GM18502 (cell line): ENCODE measurements at regions not wholly inside any gene's neighbourhood (a gene's known extent, or its start where the extent isn't known, plus 50 kb on each side); places are given as distances from the start of the nearest gene placed in this dataset.

Experiments used
- ATAC-seq: cut with Tn5 transposase; IDR thresholded peaks from one replicate; pipeline ENCODE4 v1.9.1; 2021; ENCODE audit warnings: mild to moderate bottlenecking; ENCODE audit not compliant: unreplicated experiment, poor library complexity

- no peak for ATAC-seq
Observed at GRCh38 chr2:555164-555922, 121.9 kb downstream of the TMEM18 start.

DNA sequence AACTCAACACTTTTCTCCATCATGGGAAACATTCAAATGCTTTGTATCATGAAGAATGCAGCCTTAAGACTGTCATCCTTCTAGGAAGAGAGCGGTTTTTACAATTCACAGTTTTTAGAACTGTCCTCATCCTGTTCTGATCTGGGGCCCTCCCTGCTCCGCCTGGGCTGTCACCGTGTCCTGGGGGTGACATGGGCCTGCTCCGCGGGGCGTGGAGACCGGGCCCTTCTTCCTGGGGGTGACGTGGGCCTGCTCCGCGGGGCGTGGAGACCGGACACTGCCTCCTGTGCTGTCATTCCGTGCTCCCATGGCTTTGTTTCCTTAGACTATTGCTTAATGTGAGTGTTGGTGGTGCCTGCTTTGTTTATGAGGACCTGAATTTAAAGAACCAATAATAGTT lies 122.8 kb downstream of the TMEM18 start:
- no peak for ATAC-seq

GRCh38 chr2:552906-553305 lies 124.3 kb downstream of the TMEM18 start:
- ATAC-seq: no peak

GRCh38 chr2:551621-552020 lies 125.6 kb downstream of the TMEM18 start:
- no peak for ATAC-seq

DNA sequence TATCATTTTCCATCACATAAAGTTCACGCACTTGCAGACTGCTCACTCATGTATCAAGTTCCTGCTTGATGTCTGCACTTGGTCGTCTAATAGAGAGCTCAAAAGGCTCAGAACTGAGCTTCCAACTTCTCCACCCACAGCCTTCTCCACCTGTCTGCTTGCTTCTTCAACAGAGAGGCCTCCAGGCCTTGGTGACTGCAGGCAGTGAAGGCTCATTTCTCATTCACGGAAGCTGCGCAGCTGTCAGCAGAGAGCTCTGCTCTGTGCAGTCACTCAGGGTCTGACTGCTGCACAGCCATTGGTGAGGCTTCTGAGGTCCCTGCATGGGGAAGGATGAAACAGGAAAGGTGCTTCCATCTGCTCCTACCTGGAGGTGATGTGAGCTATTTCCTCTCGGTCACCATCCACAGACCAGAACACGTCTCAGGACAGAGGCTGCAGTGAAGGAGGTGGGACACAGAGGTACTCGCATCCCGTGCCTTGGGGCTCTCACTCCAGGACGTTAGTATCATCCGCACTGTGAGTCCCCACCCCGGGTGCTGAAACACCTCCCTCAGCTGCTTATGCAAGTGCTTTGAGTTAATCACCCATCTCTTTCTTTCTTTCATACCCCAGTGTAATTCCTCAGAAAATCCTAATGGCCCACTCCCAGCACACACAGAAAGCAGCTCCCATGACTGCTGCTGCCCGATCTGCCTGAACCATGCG lies 126.2 kb downstream of the TMEM18 start:
- no peak for ATAC-seq

DNA sequence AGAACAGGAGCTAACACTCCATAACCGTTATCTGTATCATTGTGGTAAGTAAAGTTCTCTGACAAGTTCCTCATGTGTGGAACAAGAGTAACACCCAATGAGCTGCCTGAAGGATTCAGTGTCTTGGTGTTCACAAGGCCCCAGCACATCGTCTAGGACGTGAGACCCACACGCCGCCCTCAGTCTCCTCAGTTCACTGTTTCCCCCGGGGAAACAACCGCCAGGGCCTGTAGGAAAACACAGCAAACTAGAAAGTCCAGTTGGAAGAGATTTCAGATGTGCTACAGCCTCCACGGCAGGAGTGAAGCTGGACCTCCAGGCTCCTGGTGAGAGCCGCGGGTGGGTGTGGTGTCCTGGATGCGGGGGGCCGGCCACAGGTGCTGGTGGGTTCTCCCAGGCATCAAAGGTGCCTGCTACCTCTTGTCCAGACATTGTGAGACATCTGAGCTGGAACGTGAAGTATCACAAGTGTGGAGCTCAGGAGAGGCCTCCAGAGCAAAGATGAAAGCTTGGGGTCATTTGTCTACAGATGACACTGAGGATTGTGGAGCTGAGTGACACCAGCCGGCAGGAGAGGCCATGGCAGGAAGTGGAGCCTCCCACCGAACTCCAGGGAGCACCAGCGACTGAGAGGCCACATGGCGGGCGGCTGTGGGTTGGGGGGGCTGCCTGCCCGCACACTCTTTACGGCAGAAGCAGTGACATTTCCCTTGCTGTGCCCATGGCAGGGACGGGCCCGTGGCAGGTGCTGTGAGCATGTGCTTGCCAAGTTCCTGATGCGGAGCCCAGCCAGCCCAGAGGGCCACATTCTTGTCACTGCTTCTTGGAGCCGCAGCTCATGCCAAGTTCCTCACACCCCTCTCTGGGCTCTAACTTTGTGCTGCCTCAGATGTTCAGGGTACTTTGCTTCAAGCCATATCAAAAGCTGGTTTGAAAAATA lies 131.2 kb downstream of the TMEM18 start:
- ATAC-seq: no peak

DNA sequence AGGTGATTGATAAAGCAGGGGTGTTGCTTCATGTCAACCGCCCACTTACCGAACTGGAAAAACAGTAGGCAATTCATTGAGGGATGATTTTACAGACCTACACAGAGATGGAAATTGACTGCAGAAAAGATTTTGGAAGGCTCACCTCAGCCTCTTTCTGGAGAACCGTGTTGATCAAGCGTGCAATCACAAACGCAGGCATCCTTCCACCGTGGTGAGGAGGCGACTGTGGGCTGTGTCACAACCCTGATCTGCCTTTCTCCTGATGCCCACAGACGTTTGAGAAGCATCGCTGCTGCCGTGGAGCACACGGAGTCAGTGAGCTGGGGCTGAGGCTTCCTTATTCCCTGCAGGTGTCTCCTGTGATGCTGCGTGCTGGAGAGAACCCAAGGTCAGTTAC lies 132.0 kb downstream of the TMEM18 start:
- ATAC-seq: no peak

GRCh38 chr2:538646-539045 lies 138.6 kb downstream of the TMEM18 start:
- ATAC-seq: no peak

GRCh38 chr2:535222-535621 lies 142.0 kb downstream of the TMEM18 start:
- ATAC-seq: no peak

GRCh38 chr2:529852-530251 lies 147.4 kb downstream of the TMEM18 start:
- ATAC-seq: no peak

DNA sequence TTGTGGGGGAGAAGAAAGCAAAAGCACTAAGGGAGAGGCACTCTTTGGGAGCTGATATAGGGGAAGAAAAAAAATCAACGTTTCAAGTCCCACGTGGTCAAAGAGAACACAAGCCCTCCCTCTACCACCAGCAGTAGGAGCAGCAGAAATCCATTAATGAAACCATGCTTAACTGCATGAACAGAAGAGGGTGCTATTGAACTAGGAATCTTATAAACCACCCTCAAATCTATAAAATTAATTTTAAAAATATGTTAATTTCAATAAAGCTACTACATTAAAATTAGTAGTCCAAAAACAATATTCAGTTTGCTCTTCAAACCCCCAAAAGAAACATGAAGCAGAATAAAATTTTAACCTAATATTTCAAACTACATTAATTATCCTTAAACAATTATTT lies 147.8 kb downstream of the TMEM18 start:
- ATAC-seq: no peak

DNA sequence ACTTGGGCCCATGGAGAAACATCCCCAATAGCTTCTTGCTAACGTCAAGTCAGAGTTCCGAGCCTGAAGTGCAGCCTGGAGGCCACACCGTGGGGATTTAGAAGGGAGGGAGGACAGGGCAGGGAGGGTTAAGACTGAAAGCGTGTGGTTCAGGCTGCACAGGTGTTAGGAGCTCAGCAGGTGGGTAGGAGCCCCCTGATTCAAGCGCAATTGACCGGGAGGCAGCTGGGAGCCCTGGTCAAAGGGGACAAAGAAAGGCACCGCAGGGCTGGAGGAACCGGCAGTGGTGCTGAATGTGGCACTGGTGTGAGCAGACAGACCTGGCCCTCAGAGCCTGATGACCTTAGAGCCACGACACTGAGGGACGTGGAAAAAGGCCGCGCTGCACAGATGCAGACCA lies 149.6 kb downstream of the TMEM18 start:
- no peak for ATAC-seq

DNA sequence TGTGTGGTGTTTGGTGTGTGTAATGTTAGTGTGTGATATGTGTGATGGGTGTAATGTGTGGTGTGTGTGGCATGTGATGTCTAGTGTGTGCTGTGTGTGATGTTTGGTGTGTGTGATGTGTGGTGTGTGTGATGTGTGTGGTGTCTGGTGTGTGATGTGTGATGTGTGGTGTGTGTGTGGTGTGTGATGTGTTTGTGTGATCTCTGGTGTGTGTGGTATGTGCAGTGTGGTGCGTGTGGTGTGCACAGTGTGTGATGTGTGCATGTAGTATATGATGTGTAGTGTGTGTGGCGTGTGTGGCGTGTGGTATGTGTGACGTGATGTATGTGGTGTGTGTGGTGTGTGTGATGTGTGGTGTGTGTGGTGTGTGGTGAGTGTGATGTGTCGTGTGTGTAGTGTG lies 150.3 kb downstream of the TMEM18 start:
- no peak for ATAC-seq

GRCh38 chr2:525611-526010 lies 151.6 kb downstream of the TMEM18 start:
- no peak for ATAC-seq

GRCh38 chr2:525021-525420 lies 152.2 kb downstream of the TMEM18 start:
- no peak for ATAC-seq

DNA sequence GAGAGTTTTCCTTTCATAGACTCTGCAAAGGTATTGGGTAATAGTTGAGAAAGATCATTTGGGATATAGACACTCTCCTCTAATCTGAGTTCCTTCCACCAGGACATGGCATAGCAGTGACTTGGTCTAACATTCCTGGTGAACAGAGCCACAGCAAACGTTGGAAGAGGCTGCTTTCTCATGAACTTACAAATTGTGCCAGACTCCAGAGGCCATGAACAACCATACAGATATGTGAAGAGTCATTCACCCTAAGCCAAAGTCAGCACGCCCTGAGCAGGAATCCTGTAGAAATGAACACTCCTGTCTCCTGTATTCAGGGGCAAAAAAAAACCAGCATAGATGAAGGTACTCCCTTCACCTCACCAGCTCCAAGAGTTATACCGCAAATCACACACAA lies 152.8 kb downstream of the TMEM18 start:
- no peak for ATAC-seq

DNA sequence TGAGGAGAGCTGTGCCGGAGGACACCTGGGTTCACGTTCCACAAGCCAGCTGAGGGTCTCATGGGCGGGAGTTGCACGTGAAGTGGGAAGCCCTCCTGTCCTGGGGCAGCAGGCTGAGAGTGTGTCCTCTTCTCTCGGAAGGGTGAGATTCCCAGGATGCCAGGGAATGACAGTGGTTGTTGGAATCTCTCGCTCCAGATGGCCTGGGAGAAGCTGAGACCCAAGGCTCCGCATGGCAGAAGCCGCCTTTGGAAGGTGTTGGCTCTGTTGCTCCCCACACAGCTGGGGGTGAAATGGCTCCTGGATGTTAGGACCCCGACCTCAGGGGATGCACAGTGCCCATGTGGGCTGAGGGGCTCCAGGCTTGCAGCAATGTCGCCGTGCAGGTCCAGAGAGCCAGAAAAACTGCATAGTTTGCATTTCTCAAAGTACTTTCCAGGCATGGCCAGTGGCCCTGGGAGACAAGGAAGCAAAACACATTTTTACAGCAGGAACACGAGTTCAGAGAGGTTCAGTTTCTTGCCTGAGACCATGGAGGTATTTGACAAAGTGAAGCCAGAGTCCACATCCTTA lies 153.4 kb downstream of the TMEM18 start:
- ATAC-seq: no peak

DNA sequence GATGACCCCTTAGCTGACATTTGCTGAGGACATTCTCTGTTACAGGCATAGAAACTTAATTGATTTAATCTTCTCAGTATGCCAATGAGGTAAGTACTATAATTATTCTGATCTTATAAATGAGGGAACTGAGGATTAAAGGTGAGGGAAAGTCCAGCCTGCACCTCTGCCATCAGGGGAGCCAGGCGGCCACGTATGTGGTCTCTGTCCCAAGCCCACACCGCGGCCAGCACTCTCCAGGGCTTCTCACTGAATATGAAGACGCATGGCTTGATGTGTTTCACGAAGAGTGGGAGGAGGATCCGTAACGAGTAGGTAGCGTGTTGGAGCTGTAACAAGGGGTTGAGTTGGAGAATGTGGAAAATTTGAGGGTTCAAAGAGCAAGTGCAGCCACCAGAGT lies 154.4 kb downstream of the TMEM18 start:
- ATAC-seq: no peak

DNA sequence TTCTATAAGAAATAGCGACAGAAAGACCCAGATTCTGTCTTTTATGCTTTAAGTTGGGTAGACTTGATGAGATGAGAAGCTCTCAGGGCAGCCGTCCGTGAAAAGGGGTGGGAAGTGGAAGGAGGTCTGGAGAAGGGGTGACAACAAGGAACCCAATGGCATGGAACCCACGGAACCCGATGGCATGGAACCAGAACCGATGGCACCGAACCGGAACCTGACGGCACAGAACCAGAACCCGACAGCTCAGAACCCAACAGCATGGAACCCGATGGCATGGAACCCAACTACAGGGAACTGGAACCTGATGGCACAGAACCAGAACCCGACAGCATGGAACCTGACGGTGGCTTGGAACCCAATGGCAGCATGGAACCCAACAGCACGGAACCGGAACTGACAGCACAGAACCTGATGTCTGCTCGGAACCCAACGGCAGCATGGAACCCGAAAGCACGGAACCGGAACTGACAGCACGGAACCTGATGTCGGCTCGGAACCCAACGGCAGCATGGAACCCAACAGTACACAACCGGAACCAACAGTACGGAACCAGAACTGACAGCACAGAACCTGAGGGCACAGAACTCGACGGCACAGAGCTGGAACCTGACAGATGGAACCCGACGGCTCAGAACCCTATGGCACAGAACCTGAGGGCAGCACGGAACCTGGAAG lies 155.2 kb downstream of the TMEM18 start:
- ATAC-seq: no peak
